Vagina (tissue), 2 donors: ENCODE measurements at regions not wholly inside any gene's neighbourhood (a gene's known extent, or its start where the extent isn't known, plus 50 kb on each side); places are given as distances from the start of the nearest gene placed in this dataset.

Experiments
- POLR2A ChIP-seq, 2 donors: fragments of 450-650 bp; IDR thresholded peaks; one replicate each; pipeline ENCODE4 v1.6.1; 2017; ENCODE audit warnings: antibody characterized with exemption in 2 of 2, mild to moderate bottlenecking in 2 of 2, moderate library complexity in 2 of 2
- TF ChIP-seq, protein P1 (sequence below), 3 experiments: fragments of 450-650 bp in 2 of 3; fragments of 200-600 bp in 1 of 3; sonication (generic) in 1 of 3; IDR thresholded peaks; one replicate each; pipeline ENCODE4 v1.5.1; 2017 to 2019; ENCODE audit warnings: antibody characterized with exemption in 3 of 3, mild to moderate bottlenecking in 2 of 3, moderate library complexity in 2 of 3

DNA sequence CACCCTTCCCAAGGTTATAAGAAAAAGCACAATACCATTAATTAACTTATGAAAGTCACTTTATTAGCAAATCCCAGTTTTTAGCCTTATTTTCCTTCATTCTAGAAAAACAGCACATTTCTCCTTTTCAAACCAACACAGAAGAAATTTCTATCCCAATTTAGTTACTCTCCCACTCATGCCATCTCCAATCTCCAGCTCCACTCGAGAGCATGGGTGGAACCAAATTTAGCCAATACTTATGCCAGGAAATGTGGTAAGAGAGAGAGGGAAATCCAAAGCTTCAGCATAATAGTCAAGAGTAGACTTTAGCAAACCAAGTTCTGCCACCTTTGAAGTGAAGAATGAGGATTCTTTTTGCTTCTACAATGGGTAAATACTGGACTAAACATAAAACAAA, 288.8 kb downstream of the KIF2B start:
- TF ChIP-seq, protein P1, sequence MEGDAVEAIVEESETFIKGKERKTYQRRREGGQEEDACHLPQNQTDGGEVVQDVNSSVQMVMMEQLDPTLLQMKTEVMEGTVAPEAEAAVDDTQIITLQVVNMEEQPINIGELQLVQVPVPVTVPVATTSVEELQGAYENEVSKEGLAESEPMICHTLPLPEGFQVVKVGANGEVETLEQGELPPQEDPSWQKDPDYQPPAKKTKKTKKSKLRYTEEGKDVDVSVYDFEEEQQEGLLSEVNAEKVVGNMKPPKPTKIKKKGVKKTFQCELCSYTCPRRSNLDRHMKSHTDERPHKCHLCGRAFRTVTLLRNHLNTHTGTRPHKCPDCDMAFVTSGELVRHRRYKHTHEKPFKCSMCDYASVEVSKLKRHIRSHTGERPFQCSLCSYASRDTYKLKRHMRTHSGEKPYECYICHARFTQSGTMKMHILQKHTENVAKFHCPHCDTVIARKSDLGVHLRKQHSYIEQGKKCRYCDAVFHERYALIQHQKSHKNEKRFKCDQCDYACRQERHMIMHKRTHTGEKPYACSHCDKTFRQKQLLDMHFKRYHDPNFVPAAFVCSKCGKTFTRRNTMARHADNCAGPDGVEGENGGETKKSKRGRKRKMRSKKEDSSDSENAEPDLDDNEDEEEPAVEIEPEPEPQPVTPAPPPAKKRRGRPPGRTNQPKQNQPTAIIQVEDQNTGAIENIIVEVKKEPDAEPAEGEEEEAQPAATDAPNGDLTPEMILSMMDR (IDR thresholded peaks at IDR 0.05): no peak
- no peak for TF ChIP-seq POLR2A (IDR thresholded peaks at IDR 0.05)
